HepG2 (cell line): ENCODE measurements at regions not wholly inside any gene's neighbourhood (a gene's known extent, or its start where the extent isn't known, plus 50 kb on each side); places are given as distances from the start of the nearest gene placed in this dataset.

Source experiments
- ATF7 ChIP-seq, 2 experiments: fragments of 450-650 bp in 1 of 2; sonication (generic) in 1 of 2; formaldehyde crosslinking in 1 of 2; IDR thresholded peaks; 2 replicates each; pipeline versions ENCODE4 v1.4.0 to v1.6.1; 2016 to 2020; ENCODE audit warnings: antibody characterized with exemption in 1 of 2, mild to moderate bottlenecking in 1 of 2, missing genetic modification reagents in 1 of 2
- CBX1 ChIP-seq: IDR thresholded peaks from one replicate; pipeline ENCODE4 v1.6.1; 2016; ENCODE audit warnings: antibody characterized with exemption, low read depth
- DPF2 ChIP-seq: sonication (generic); formaldehyde crosslinking; IDR thresholded peaks from 2 replicates; pipeline ENCODE4 v1.4.0; 2020; ENCODE audit warnings: mild to moderate bottlenecking, low read depth, missing genetic modification reagents, borderline replicate concordance
- GABPB1 ChIP-seq: IDR thresholded peaks from 2 replicates; pipeline ENCODE4 v1.6.1; 2016; ENCODE audit warnings: mild to moderate bottlenecking, missing genetic modification reagents, moderate library complexity, missing compliant biosample characterization
- JUND ChIP-seq: sonication (generic); formaldehyde crosslinking; IDR thresholded peaks from 2 replicates; pipeline ENCODE4 v1.8.0; 2022; ENCODE audit warnings: mild to moderate bottlenecking, missing genetic modification reagents
- KLF11 ChIP-seq: IDR thresholded peaks from 2 replicates; pipeline ENCODE4 v1.6.1; 2016; ENCODE audit warnings: missing compliant biosample characterization
- MEF2D ChIP-seq: sonication (generic); formaldehyde crosslinking; IDR thresholded peaks from 2 replicates; pipeline ENCODE4 v1.5.1; 2020; ENCODE audit warnings: mild to moderate bottlenecking, missing genetic modification reagents
- MIER2 ChIP-seq: IDR thresholded peaks from 2 replicates; pipeline ENCODE4 v1.6.1; 2016; ENCODE audit warnings: missing biosample characterization, missing genetic modification reagents
- RAD51 ChIP-seq: fragments of 450-650 bp; IDR thresholded peaks from 2 replicates; pipeline ENCODE4 v1.6.1; 2016; ENCODE audit warnings: borderline replicate concordance
- RELA ChIP-seq: sonication (generic); formaldehyde crosslinking; IDR thresholded peaks from 2 replicates; pipeline ENCODE4 v1.4.0; 2020; ENCODE audit warnings: missing genetic modification reagents
- TBX2 ChIP-seq: sonication (generic); formaldehyde crosslinking; IDR thresholded peaks from 2 replicates; pipeline ENCODE4 v1.5.0; 2020; ENCODE audit warnings: missing genetic modification reagents, mild to moderate bottlenecking, borderline replicate concordance
- ZZZ3 ChIP-seq: sonication (generic); formaldehyde crosslinking; IDR thresholded peaks from 2 replicates; pipeline ENCODE4 v1.4.0; 2020; ENCODE audit warnings: missing genetic modification reagents, mild to moderate bottlenecking, borderline replicate concordance
- TF ChIP-seq, protein P1 (sequence below): sonication (generic); formaldehyde crosslinking; IDR thresholded peaks from 2 replicates; pipeline ENCODE4 v1.5.0; 2020; ENCODE audit warnings: mild to moderate bottlenecking, missing genetic modification reagents, borderline replicate concordance
- TF ChIP-seq, protein P2 (sequence below): sonication (generic); formaldehyde crosslinking; IDR thresholded peaks from 2 replicates; pipeline ENCODE4 v1.8.1; 2022; ENCODE audit warnings: low read depth, mild to moderate bottlenecking, missing genetic modification reagents

DNA sequence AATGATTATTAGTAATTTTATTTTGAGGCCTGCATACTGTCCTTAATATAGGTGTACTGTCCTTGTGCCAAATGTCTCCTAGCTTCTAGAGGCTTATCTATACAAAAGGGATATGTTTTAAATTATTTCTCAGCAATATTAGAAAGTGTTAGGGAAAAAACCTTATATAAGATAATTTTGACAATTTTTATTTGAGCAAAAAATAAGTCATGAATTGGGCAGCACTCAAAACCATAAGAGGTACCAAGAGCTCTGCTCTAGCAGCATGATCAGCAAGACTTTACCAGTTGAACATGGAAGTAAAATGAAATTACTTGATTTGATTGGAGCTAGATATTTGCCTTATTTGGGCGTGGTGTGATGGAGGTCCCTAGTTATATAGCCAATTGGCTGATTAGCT lies 157.1 kb downstream of the PTBP2 start (continued):
- TF ChIP-seq, protein P1, sequence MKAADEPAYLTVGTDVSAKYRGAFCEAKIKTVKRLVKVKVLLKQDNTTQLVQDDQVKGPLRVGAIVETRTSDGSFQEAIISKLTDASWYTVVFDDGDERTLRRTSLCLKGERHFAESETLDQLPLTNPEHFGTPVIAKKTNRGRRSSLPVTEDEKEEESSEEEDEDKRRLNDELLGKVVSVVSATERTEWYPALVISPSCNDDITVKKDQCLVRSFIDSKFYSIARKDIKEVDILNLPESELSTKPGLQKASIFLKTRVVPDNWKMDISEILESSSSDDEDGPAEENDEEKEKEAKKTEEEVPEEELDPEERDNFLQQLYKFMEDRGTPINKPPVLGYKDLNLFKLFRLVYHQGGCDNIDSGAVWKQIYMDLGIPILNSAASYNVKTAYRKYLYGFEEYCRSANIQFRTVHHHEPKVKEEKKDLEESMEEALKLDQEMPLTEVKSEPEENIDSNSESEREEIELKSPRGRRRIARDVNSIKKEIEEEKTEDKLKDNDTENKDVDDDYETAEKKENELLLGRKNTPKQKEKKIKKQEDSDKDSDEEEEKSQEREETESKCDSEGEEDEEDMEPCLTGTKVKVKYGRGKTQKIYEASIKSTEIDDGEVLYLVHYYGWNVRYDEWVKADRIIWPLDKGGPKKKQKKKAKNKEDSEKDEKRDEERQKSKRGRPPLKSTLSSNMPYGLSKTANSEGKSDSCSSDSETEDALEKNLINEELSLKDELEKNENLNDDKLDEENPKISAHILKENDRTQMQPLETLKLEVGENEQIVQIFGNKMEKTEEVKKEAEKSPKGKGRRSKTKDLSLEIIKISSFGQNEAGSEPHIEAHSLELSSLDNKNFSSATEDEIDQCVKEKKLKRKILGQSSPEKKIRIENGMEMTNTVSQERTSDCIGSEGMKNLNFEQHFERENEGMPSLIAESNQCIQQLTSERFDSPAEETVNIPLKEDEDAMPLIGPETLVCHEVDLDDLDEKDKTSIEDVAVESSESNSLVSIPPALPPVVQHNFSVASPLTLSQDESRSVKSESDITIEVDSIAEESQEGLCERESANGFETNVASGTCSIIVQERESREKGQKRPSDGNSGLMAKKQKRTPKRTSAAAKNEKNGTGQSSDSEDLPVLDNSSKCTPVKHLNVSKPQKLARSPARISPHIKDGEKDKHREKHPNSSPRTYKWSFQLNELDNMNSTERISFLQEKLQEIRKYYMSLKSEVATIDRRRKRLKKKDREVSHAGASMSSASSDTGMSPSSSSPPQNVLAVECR, result no peak
- TF ChIP-seq MEF2D (CRISPR knock-in tag) (no peak), CBX1 (no peak), MIER2 (CRISPR knock-in tag) (no peak), JUND (no peak), ZZZ3 (no peak), KLF11 (CRISPR knock-in tag) (no peak), TBX2 (CRISPR knock-in tag) (no peak), RELA (CRISPR knock-in tag) (no peak), ATF7 (IDR thresholded peaks at IDR 0.05) (no peak), ATF7 (CRISPR knock-in tag; IDR thresholded peaks at IDR 0.05) (no peak), RAD51 (no peak), GABPB1 (no peak), DPF2 (CRISPR knock-in tag) (no peak)
- TF ChIP-seq, protein P2, sequence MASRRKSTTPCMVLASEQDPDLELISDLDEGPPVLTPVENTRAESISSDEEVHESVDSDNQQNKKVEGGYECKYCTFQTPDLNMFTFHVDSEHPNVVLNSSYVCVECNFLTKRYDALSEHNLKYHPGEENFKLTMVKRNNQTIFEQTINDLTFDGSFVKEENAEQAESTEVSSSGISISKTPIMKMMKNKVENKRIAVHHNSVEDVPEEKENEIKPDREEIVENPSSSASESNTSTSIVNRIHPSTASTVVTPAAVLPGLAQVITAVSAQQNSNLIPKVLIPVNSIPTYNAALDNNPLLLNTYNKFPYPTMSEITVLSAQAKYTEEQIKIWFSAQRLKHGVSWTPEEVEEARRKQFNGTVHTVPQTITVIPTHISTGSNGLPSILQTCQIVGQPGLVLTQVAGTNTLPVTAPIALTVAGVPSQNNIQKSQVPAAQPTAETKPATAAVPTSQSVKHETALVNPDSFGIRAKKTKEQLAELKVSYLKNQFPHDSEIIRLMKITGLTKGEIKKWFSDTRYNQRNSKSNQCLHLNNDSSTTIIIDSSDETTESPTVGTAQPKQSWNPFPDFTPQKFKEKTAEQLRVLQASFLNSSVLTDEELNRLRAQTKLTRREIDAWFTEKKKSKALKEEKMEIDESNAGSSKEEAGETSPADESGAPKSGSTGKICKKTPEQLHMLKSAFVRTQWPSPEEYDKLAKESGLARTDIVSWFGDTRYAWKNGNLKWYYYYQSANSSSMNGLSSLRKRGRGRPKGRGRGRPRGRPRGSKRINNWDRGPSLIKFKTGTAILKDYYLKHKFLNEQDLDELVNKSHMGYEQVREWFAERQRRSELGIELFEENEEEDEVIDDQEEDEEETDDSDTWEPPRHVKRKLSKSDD (CRISPR knock-in tag), result no peak
